ENCODE measurements at regions not wholly inside any gene's neighbourhood (a gene's known extent, or its start where the extent isn't known, plus 50 kb on each side); places are given as distances from the start of the nearest gene placed in this dataset.

DNA sequence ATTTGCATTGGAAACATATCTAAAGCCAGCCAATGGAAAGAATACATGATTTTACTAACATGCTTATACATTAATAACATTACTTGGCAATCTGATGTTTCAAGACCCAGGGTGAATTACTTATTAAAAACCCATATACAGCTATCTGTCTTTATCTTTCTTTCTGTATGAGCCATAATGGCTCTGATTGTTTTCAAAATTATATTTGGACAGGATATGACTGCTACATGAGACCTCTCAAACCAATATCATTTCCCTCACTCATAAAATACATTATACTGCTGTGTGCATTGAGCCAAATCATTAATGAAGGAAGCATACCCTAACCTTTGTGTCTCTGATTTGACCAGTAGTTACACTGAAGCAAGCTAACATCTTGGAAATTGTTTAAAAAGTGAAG lies 205.9 kb upstream of the DPYD start:
- Histone ChIP-seq H3K27ac (replicated peaks) (no peak overlapping the region), H3K4me3 (replicated peaks; ENCODE audit: insufficient read depth, low read length) (no peak overlapping the region), H3K27me3 (ENCODE audit: insufficient read depth, poor library complexity, severe bottlenecking) (no peaks in the 10 kb centered on the region)
- no peak for DNase-seq (ENCODE audit: low read depth in 1 of 2, low spot score in 1 of 2)
- no peak for TF ChIP-seq POLR2AphosphoS5 (IDR thresholded peaks at IDR 0.05; ENCODE audit: low read depth)
- TF ChIP-seq, protein P1, sequence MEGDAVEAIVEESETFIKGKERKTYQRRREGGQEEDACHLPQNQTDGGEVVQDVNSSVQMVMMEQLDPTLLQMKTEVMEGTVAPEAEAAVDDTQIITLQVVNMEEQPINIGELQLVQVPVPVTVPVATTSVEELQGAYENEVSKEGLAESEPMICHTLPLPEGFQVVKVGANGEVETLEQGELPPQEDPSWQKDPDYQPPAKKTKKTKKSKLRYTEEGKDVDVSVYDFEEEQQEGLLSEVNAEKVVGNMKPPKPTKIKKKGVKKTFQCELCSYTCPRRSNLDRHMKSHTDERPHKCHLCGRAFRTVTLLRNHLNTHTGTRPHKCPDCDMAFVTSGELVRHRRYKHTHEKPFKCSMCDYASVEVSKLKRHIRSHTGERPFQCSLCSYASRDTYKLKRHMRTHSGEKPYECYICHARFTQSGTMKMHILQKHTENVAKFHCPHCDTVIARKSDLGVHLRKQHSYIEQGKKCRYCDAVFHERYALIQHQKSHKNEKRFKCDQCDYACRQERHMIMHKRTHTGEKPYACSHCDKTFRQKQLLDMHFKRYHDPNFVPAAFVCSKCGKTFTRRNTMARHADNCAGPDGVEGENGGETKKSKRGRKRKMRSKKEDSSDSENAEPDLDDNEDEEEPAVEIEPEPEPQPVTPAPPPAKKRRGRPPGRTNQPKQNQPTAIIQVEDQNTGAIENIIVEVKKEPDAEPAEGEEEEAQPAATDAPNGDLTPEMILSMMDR (IDR thresholded peaks at IDR 0.05; ENCODE audit: insufficient read depth, low read length), result no peak
- TF ChIP-seq SPI1 (IDR thresholded peaks at IDR 0.05; ENCODE audit: borderline replicate concordance, low read depth), result no peak
- TF ChIP-seq REST (IDR thresholded peaks at IDR 0.05; ENCODE audit: insufficient replicate concordance, low read depth), result no peak
- TF ChIP-seq GABPA (IDR thresholded peaks at IDR 0.05; ENCODE audit: low read depth), result no peak

- TF ChIP-seq GABPA (IDR thresholded peaks at IDR 0.05; ENCODE audit: low read depth), result no peak
- no peak for TF ChIP-seq POLR2AphosphoS5 (IDR thresholded peaks at IDR 0.05; ENCODE audit: low read depth)
- TF ChIP-seq, protein P1 (IDR thresholded peaks at IDR 0.05; ENCODE audit: insufficient read depth, low read length), result no peak
- TF ChIP-seq REST (IDR thresholded peaks at IDR 0.05; ENCODE audit: insufficient replicate concordance, low read depth), result no peak
- TF ChIP-seq SPI1 (IDR thresholded peaks at IDR 0.05; ENCODE audit: borderline replicate concordance, low read depth), result no peak
Observed at GRCh38 chr1:98121646-98122045, 200.8 kb upstream of the DPYD start.

DNA sequence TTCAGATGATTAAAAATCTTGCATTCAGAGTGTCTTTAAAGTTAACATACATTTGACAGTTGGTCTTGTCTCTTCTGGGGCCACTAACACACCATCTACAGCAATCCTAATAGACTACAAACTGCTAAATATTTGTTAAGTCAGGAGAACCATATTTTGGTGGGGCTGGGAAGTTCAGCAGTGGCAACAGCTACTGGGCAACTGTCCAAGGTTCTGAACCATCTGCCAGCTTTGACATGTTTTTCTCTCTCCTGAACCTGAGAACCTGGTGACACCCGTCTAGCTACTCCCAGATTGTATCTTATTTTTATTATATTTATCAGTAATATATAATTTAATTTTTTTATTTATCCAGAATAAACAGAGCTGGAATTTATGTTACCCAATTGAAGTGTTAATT lies 199.0 kb upstream of the DPYD start:
- DNase-seq (ENCODE audit: low read depth in 1 of 2, low spot score in 1 of 2), result no peak
- no peak for TF ChIP-seq SPI1 (IDR thresholded peaks at IDR 0.05; ENCODE audit: borderline replicate concordance, low read depth)
- peak; percentile 93 for TF ChIP-seq REST (IDR thresholded peaks at IDR 0.05; ENCODE audit: insufficient replicate concordance, low read depth)
- TF ChIP-seq, protein P1 (IDR thresholded peaks at IDR 0.05; ENCODE audit: insufficient read depth, low read length), result no peak
- Histone ChIP-seq H3K27me3 (ENCODE audit: insufficient read depth, poor library complexity, severe bottlenecking) (no peaks in the 10 kb centered on the region), H3K4me3 (replicated peaks; ENCODE audit: insufficient read depth, low read length) (no peak overlapping the region), H3K27ac (replicated peaks) (no peak overlapping the region)

More at GRCh38 chr1:98121646-98122045, 200.8 kb upstream of the DPYD start:
- Histone ChIP-seq H3K27ac (replicated peaks) (no peak overlapping the region), H3K27me3 (ENCODE audit: insufficient read depth, poor library complexity, severe bottlenecking) (no peaks in the 10 kb centered on the region), H3K4me3 (replicated peaks; ENCODE audit: insufficient read depth, low read length) (no peak overlapping the region)
- DNase-seq (ENCODE audit: low read depth in 1 of 2, low spot score in 1 of 2), result no peak
